AG04449 (cell line): ENCODE measurements at regions not wholly inside any gene's neighbourhood (a gene's known extent, or its start where the extent isn't known, plus 50 kb on each side); places are given as distances from the start of the nearest gene placed in this dataset.

Experiments used
- CTCF ChIA-PET: fragments of 350-600 bp; formaldehyde crosslinking; extraction: SDS; loops from one replicate; lab custom pipeline; 2021; ENCODE audit warnings: antibody characterized with exemption; lab: Yijun Ruan, JAX
- POLR2A ChIA-PET: fragments of 400-600, 350-600 bp; formaldehyde crosslinking; extraction: SDS; loops from one replicate; lab custom pipeline; 2020; ENCODE audit warnings: antibody characterized with exemption, inconsistent platforms; lab: Yijun Ruan, JAX
- DNase-seq: peaks from one replicate; pipeline ENCODE4 v3.0.0-alpha.2; 2010; ENCODE audit warnings: low read depth, low spot score
- H3K4me3 ChIP-seq: 2 replicates; pipeline ENCODE4 v1.5.1; 2011; ENCODE audit warnings: low read depth, mild to moderate bottlenecking, control low read depth, low read length
- TF ChIP-seq, protein P1 (sequence below): IDR thresholded peaks from one replicate; pipeline ENCODE4 v1.5.1; 2011; ENCODE audit warnings: mild to moderate bottlenecking, moderate library complexity, low read length, control low read depth, inconsistent platforms; ENCODE audit not compliant: insufficient read depth; ENCODE audit errors: missing control alignments

- TF ChIP-seq, protein P1, sequence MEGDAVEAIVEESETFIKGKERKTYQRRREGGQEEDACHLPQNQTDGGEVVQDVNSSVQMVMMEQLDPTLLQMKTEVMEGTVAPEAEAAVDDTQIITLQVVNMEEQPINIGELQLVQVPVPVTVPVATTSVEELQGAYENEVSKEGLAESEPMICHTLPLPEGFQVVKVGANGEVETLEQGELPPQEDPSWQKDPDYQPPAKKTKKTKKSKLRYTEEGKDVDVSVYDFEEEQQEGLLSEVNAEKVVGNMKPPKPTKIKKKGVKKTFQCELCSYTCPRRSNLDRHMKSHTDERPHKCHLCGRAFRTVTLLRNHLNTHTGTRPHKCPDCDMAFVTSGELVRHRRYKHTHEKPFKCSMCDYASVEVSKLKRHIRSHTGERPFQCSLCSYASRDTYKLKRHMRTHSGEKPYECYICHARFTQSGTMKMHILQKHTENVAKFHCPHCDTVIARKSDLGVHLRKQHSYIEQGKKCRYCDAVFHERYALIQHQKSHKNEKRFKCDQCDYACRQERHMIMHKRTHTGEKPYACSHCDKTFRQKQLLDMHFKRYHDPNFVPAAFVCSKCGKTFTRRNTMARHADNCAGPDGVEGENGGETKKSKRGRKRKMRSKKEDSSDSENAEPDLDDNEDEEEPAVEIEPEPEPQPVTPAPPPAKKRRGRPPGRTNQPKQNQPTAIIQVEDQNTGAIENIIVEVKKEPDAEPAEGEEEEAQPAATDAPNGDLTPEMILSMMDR = peak; percentile 60
- no peak for DNase-seq
- ChIA-PET POLR2A (interaction anchor here (0.5 to 1.5 kb wide), 4 partner anchors 56 to 576 kb away, joined by 3 to 6 read pairs (median 4); partner anchors contain the start of gene CYP20A1), CTCF (interaction anchor here (0.6 to 5.8 kb wide), 53 partner anchors 9 to 1226 kb away, joined by 3 to 30 read pairs (median 3); partner anchors contain the start of gene CYP20A1)
- no peak overlapping the region for H3K4me3 ChIP-seq
Measured at GRCh38 chr2:203814661-203815540, 52.7 kb upstream of the CTLA4 start.

- TF ChIP-seq, protein P1 = no peak
- ChIA-PET CTCF (interaction anchor here (0.6 to 5.8 kb wide), 46 partner anchors 9 to 1227 kb away, joined by 3 to 30 read pairs (median 4); partner anchors contain the start of gene CYP20A1), POLR2A (interaction anchor here (0.7 to 1.5 kb wide), 3 partner anchors 56 to 576 kb away, joined by 3 to 6 read pairs (median 3); partner anchors contain the start of gene CYP20A1)
- no peak for DNase-seq
- H3K4me3 ChIP-seq = no peak overlapping the region
Measured at GRCh38 chr2:203815541-203815898, 52.1 kb upstream of the CTLA4 start.

DNA sequence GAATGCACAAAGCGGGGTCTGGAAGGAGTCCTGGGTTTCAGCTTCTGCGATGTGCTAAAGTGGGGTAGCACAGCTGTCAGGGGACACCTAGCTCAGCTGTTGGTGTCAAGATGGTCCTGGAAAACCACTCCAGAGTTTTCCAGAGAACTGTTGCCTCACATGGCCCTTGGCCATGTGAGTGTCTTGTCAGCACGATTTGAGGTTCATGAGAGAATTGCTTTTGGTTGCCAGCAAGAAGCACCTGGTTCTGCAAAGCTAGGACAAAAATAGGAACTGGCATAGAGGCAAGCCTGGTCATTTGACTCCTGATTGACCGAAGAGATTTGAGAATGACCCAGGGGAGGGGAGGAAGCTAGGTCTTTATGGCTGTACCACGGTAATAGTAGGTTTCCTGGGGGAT lies 50.4 kb upstream of the CTLA4 start:
- CTCF ChIA-PET = interaction anchor here (0.6 to 5.8 kb wide), 16 partner anchors 9 to 1228 kb away, joined by 3 to 26 read pairs (median 4); partner anchors contain the start of gene CYP20A1
- no peak for DNase-seq
- no peak overlapping the region for H3K4me3 ChIP-seq
- POLR2A ChIA-PET = no interaction called here
- TF ChIP-seq, protein P1 = no peak
